ENCODE measurements at regions not wholly inside any gene's neighbourhood (a gene's known extent, or its start where the extent isn't known, plus 50 kb on each side); places are given as distances from the start of the nearest gene placed in this dataset.
"Not testable (repeated sequence)": the region's sequence is repeated elsewhere in the genome, so short reads cannot be mapped to it uniquely, and the experiment has no call there.

GRCh38 chr2:105539331-105539730 lies 140.5 kb upstream of the FHL2 start:
- H3K36me3 ChIP-seq (ENCODE audit: control insufficient read depth in 4 of 4, insufficient read depth in 4 of 4, low read length in 3 of 4), result no peaks in the 10 kb centered on the region
- no peaks in the 10 kb centered on the region for H3K9me3 ChIP-seq (ENCODE audit: control extremely low read depth in 1 of 5, control insufficient read depth in 4 of 5, insufficient read depth in 2 of 5, low read depth in 1 of 5, low read length in 4 of 5)
- no peak overlapping the region for H3K4me3 ChIP-seq (ENCODE audit: control insufficient read depth in 1 of 7, extremely low read depth in 1 of 7, insufficient read depth in 4 of 7, low read depth in 2 of 7, low read length in 6 of 7)
- H3K27ac ChIP-seq (ENCODE audit: insufficient read depth in 1 of 2, low read depth in 1 of 2, low read length in 2 of 2, poor library complexity in 1 of 2, severe bottlenecking in 2 of 2), result no peak overlapping the region
- DNase-seq, result no peak
- H3K27me3 ChIP-seq (replicated peaks in 2 of 5; ENCODE audit: control insufficient read depth in 4 of 5, insufficient read depth in 5 of 5, low read length in 4 of 5), result no peaks in the 10 kb centered on the region
- no peaks in the 10 kb centered on the region for H3K4me1 ChIP-seq (ENCODE audit: control extremely low read depth in 1 of 4, control insufficient read depth in 4 of 4, insufficient read depth in 4 of 4, low read length in 3 of 4)
- ChIA-PET POLR2A (no interaction called here), CTCF (interaction anchor here (1.0 to 1.3 kb wide), 4 partner anchors 8 to 20 kb away, joined by 3 to 5 read pairs (median 3); no protein-coding TSS in a partner anchor)
- WGBS (ENCODE audit: insufficient coverage), result 77% methylated on average over 4 of the region's 6 CpGs

DNA sequence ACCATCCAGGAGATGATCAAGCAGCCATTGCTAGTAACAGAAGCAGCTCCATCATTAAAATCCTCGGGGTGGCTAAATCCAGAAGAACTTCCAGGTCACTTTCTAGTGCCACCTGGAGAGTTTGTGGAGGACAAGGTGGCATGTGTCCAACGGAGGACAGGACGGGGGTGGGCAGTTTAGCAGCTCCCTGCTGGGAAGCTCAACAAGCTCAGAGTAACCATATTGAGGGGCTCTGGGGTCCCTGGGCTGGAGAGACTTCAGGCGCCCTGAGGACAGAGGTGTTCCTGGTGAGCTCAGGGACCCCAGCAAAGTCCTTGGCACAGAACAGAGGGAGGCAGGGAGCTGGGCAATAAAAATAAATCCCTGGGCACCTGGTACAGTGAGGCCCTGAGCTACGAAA lies 140.0 kb upstream of the FHL2 start:
- ChIA-PET CTCF (interaction anchor here (1.0 to 1.3 kb wide), 4 partner anchors 8 to 19 kb away, joined by 3 to 5 read pairs (median 3); no protein-coding TSS in a partner anchor), POLR2A (no interaction called here)
- no peak for DNase-seq
- no peaks in the 10 kb centered on the region for H3K36me3 ChIP-seq (ENCODE audit: control insufficient read depth in 4 of 4, insufficient read depth in 4 of 4, low read length in 3 of 4)
- no peak overlapping the region for H3K27ac ChIP-seq (ENCODE audit: insufficient read depth in 1 of 2, low read depth in 1 of 2, low read length in 2 of 2, poor library complexity in 1 of 2, severe bottlenecking in 2 of 2)
- no peaks in the 10 kb centered on the region for H3K27me3 ChIP-seq (replicated peaks in 2 of 5; ENCODE audit: control insufficient read depth in 4 of 5, insufficient read depth in 5 of 5, low read length in 4 of 5)
- H3K4me1 ChIP-seq (ENCODE audit: control extremely low read depth in 1 of 4, control insufficient read depth in 4 of 4, insufficient read depth in 4 of 4, low read length in 3 of 4), result no peaks in the 10 kb centered on the region
- H3K9me3 ChIP-seq (ENCODE audit: control extremely low read depth in 1 of 5, control insufficient read depth in 4 of 5, insufficient read depth in 2 of 5, low read depth in 1 of 5, low read length in 4 of 5), result no peaks in the 10 kb centered on the region
- whole genome bisulfite sequencing (ENCODE audit: insufficient coverage), result 100% methylated on average over 4 of the region's 5 CpGs
- no peak overlapping the region for H3K4me3 ChIP-seq (ENCODE audit: control insufficient read depth in 1 of 7, extremely low read depth in 1 of 7, insufficient read depth in 4 of 7, low read depth in 2 of 7, low read length in 6 of 7)

GRCh38 chr2:105537920-105538319 lies 139.1 kb upstream of the FHL2 start:
- H3K27ac ChIP-seq (ENCODE audit: insufficient read depth in 1 of 2, low read depth in 1 of 2, low read length in 2 of 2, poor library complexity in 1 of 2, severe bottlenecking in 2 of 2), result no peak overlapping the region
- no peaks in the 10 kb centered on the region for H3K9me3 ChIP-seq (ENCODE audit: control extremely low read depth in 1 of 5, control insufficient read depth in 4 of 5, insufficient read depth in 2 of 5, low read depth in 1 of 5, low read length in 4 of 5)
- H3K4me3 ChIP-seq (ENCODE audit: control insufficient read depth in 1 of 7, extremely low read depth in 1 of 7, insufficient read depth in 4 of 7, low read depth in 2 of 7, low read length in 6 of 7), result no peak overlapping the region
- ChIA-PET CTCF (interaction anchor here (1.3 to 2.0 kb wide), 3 partner anchors 8 to 17 kb away, joined by 5 to 8 read pairs (median 7); no protein-coding TSS in a partner anchor), POLR2A (no interaction called here)
- no peaks in the 10 kb centered on the region for H3K36me3 ChIP-seq (ENCODE audit: control insufficient read depth in 4 of 4, insufficient read depth in 4 of 4, low read length in 3 of 4)
- WGBS (ENCODE audit: insufficient coverage), result 100% methylated on average over 1 of the region's 4 CpGs
- DNase-seq, result no peak
- H3K4me1 ChIP-seq (ENCODE audit: control extremely low read depth in 1 of 4, control insufficient read depth in 4 of 4, insufficient read depth in 4 of 4, low read length in 3 of 4), result no peaks in the 10 kb centered on the region
- H3K27me3 ChIP-seq (replicated peaks in 2 of 5; ENCODE audit: control insufficient read depth in 4 of 5, insufficient read depth in 5 of 5, low read length in 4 of 5), result no peaks in the 10 kb centered on the region

DNA sequence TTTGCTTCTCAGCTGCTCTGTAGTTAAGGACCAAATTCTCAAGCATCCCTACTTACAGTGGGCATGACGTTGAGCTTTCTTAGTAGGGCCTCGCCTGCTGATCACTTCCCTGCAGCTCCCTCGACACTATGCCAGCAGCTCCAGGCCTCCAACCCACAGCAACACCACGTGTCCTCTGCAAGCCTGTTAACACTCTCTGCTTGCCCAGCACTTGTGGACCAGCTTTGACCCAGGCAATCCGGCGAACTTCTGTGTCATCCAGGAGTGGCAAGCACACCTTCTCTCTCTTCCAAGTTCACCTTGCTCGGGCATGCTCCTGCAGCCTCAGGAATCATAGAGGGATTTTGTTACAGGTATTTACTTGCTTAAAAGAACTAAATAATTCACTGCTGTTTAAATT lies 138.6 kb upstream of the FHL2 start:
- no peaks in the 10 kb centered on the region for H3K27me3 ChIP-seq (replicated peaks in 2 of 5; ENCODE audit: control insufficient read depth in 4 of 5, insufficient read depth in 5 of 5, low read length in 4 of 5)
- no peaks in the 10 kb centered on the region for H3K4me1 ChIP-seq (ENCODE audit: control extremely low read depth in 1 of 4, control insufficient read depth in 4 of 4, insufficient read depth in 4 of 4, low read length in 3 of 4)
- no peak overlapping the region for H3K4me3 ChIP-seq (ENCODE audit: control insufficient read depth in 1 of 7, extremely low read depth in 1 of 7, insufficient read depth in 4 of 7, low read depth in 2 of 7, low read length in 6 of 7)
- WGBS (ENCODE audit: insufficient coverage), result 96% methylated on average over 4 of the region's 7 CpGs
- POLR2A ChIA-PET, result no interaction called here
- no peak for DNase-seq
- no peaks in the 10 kb centered on the region for H3K9me3 ChIP-seq (ENCODE audit: control extremely low read depth in 1 of 5, control insufficient read depth in 4 of 5, insufficient read depth in 2 of 5, low read depth in 1 of 5, low read length in 4 of 5)
- no peaks in the 10 kb centered on the region for H3K36me3 ChIP-seq (ENCODE audit: control insufficient read depth in 4 of 4, insufficient read depth in 4 of 4, low read length in 3 of 4)
- no peak overlapping the region for H3K27ac ChIP-seq (ENCODE audit: insufficient read depth in 1 of 2, low read depth in 1 of 2, low read length in 2 of 2, poor library complexity in 1 of 2, severe bottlenecking in 2 of 2)
- CTCF ChIA-PET, result interaction anchor here (0.9 to 2.0 kb wide), 3 partner anchors 9 to 83 kb away, joined by 5 to 8 read pairs (median 7); no protein-coding TSS in a partner anchor

DNA sequence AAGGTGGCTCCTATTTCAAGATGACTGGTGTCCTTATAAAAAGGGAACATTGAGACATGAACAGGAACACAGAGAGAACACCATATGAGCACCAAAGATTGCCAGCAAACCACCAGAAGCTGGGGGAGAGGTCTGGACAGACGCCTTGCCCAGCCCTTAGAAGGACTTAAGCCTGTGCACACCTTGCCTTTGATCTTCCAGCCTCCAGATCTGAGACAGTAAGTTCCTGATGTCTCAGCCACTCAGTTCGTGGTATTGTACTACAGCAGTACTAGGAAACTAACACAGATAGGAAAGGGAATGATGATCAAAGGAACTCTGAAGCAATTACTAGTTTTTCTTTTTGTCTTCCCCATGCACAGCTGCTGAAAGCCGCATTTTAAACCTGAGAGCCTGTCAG lies 137.3 kb upstream of the FHL2 start:
- Histone ChIP-seq H3K9me3 (ENCODE audit: control extremely low read depth in 1 of 5, control insufficient read depth in 4 of 5, insufficient read depth in 2 of 5, low read depth in 1 of 5, low read length in 4 of 5) (no peaks in the 10 kb centered on the region), H3K27me3 (replicated peaks in 2 of 5; ENCODE audit: control insufficient read depth in 4 of 5, insufficient read depth in 5 of 5, low read length in 4 of 5) (no peaks in the 10 kb centered on the region), H3K36me3 (ENCODE audit: control insufficient read depth in 4 of 4, insufficient read depth in 4 of 4, low read length in 3 of 4) (no peaks in the 10 kb centered on the region), H3K4me3 (ENCODE audit: control insufficient read depth in 1 of 7, extremely low read depth in 1 of 7, insufficient read depth in 4 of 7, low read depth in 2 of 7, low read length in 6 of 7) (no peak overlapping the region), H3K27ac (ENCODE audit: insufficient read depth in 1 of 2, low read depth in 1 of 2, low read length in 2 of 2, poor library complexity in 1 of 2, severe bottlenecking in 2 of 2) (no peak overlapping the region), H3K4me1 (ENCODE audit: control extremely low read depth in 1 of 4, control insufficient read depth in 4 of 4, insufficient read depth in 4 of 4, low read length in 3 of 4) (no peaks in the 10 kb centered on the region)
- POLR2A ChIA-PET, result no interaction called here
- CTCF ChIA-PET, result interaction anchor here (1.8 to 2.0 kb wide), 2 partner anchors 10 to 14 kb away, joined by 7 to 8 read pairs; no protein-coding TSS in a partner anchor
- WGBS (ENCODE audit: insufficient coverage), result 100% methylated on average over 3 of the region's 3 CpGs
- DNase-seq, result no peak

- CTCF ChIA-PET; H3K27me3 ChIP-seq (replicated peaks in 2 of 5; ENCODE audit: control insufficient read depth in 4 of 5, insufficient read depth in 5 of 5, low read length in 4 of 5); POLR2A ChIA-PET; H3K4me3 ChIP-seq (ENCODE audit: control insufficient read depth in 1 of 7, extremely low read depth in 1 of 7, insufficient read depth in 4 of 7, low read depth in 2 of 7, low read length in 6 of 7); H3K4me1 ChIP-seq (ENCODE audit: control extremely low read depth in 1 of 4, control insufficient read depth in 4 of 4, insufficient read depth in 4 of 4, low read length in 3 of 4); H3K9me3 ChIP-seq (ENCODE audit: control extremely low read depth in 1 of 5, control insufficient read depth in 4 of 5, insufficient read depth in 2 of 5, low read depth in 1 of 5, low read length in 4 of 5); H3K36me3 ChIP-seq (ENCODE audit: control insufficient read depth in 4 of 4, insufficient read depth in 4 of 4, low read length in 3 of 4); H3K27ac ChIP-seq (ENCODE audit: insufficient read depth in 1 of 2, low read depth in 1 of 2, low read length in 2 of 2, poor library complexity in 1 of 2, severe bottlenecking in 2 of 2); DNase-seq: not testable (repeated sequence)
Measured at GRCh38 chr2:105529258-105529657, 130.4 kb upstream of the FHL2 start.

DNA sequence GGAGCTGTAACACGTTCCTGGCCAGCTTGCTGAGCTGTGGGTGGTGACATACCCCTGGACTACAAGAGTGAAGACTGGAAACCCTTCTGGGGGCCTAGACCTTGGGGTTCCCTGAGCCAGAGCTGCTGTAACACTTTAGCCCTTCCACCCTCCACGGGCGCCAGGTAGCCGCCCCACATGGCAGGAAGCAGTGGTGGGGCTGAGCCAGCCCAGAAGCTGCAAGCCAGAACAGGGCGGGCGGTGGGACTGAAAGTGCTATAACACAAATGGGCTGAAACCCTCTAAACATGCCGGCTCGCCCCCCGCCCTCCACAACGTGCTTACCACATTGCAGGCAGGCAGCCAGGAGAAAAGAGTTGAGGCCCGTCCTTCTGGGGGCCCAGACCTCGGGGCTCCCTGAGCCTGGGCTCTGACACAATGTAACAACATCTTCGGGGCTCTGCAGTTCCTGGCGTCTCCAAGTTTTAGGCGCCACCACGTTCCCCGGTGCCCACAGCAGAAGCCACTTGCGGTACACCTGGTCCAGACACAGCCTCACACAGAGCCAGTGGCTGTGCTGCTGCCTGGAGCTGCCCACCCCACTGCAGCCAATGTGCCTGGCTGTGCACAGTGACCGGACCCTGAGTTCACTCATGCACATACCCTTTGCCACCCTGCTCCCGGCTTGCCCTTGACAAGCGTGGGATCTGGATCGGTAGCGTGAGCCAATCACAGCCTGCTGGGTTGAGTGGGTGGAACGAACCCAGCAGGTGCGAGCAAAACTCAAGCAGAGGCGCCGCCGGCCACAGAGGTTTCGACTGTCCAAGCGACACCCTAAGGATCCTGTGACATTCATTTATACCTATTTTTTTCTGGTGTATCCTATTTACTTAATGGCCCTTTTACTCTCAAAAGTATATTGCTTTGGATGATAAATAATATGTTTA lies 127.4 kb upstream of the FHL2 start:
- ChIA-PET CTCF (interaction anchor here (0.7 to 13.0 kb wide), 6 partner anchors 18 to 184 kb away, joined by 3 to 149 read pairs (median 3); no protein-coding TSS in a partner anchor), POLR2A (no interaction called here)
- no peak overlapping the region for H3K4me3 ChIP-seq (ENCODE audit: control insufficient read depth in 1 of 7, extremely low read depth in 1 of 7, insufficient read depth in 4 of 7, low read depth in 2 of 7, low read length in 6 of 7)
- H3K27me3 ChIP-seq (replicated peaks in 2 of 5; ENCODE audit: control insufficient read depth in 4 of 5, insufficient read depth in 5 of 5, low read length in 4 of 5), result no peaks in the 10 kb centered on the region
- no peaks in the 10 kb centered on the region for H3K4me1 ChIP-seq (ENCODE audit: control extremely low read depth in 1 of 4, control insufficient read depth in 4 of 4, insufficient read depth in 4 of 4, low read length in 3 of 4)
- H3K36me3 ChIP-seq (ENCODE audit: control insufficient read depth in 4 of 4, insufficient read depth in 4 of 4, low read length in 3 of 4), result no peaks in the 10 kb centered on the region
- no peak overlapping the region for H3K27ac ChIP-seq (ENCODE audit: insufficient read depth in 1 of 2, low read depth in 1 of 2, low read length in 2 of 2, poor library complexity in 1 of 2, severe bottlenecking in 2 of 2)
- WGBS (ENCODE audit: insufficient coverage), result 84% methylated on average over 23 of the region's 30 CpGs
- H3K9me3 ChIP-seq (ENCODE audit: control extremely low read depth in 1 of 5, control insufficient read depth in 4 of 5, insufficient read depth in 2 of 5, low read depth in 1 of 5, low read length in 4 of 5), result peaks cover 0 to 6% (median 0%) of the 10 kb centered on the region in 5 experiments
- no peak for DNase-seq

All from common myeloid progenitor, CD34-positive (primary cell).